ENCODE measurements at regions not wholly inside any gene's neighbourhood (a gene's known extent, or its start where the extent isn't known, plus 50 kb on each side); places are given as distances from the start of the nearest gene placed in this dataset.

DNA sequence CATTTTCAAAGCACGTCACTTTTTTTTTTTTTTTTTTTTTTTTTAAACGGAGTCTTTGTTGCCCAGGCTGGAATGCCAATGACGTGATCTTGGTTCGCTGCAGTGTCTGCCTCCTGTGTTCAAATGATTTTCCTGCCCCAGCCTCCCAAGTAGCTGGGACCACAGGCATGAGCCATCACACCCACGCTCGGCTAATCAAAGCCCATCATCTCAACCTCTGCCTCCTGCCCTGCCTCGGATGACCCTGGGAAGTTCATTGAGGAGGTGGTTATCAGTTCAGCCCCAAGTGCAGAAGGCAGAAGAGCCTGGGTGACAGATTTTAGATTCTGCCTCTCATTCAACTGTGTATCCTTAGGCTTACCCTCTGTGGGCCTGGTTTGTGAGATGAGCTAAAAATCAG lies 484.9 kb upstream of the EEF2KMT start:
- TF ChIP-seq EP300 (IDR thresholded peaks at IDR 0.05; ENCODE audit: borderline replicate concordance): no peak
- TF ChIP-seq FOXM1 (IDR thresholded peaks at IDR 0.05; ENCODE audit: borderline replicate concordance, low read depth): no peak
- no peak for TF ChIP-seq TEAD4 (IDR thresholded peaks at IDR 0.05)
- no peak for TF ChIP-seq ZBTB7A (IDR thresholded peaks at IDR 0.05; ENCODE audit: low read depth)
- no peak for TF ChIP-seq TAF1 (IDR thresholded peaks at IDR 0.05; ENCODE audit: low read depth)
- no peak for TF ChIP-seq NFIC (IDR thresholded peaks at IDR 0.05)
- TF ChIP-seq, protein P1, sequence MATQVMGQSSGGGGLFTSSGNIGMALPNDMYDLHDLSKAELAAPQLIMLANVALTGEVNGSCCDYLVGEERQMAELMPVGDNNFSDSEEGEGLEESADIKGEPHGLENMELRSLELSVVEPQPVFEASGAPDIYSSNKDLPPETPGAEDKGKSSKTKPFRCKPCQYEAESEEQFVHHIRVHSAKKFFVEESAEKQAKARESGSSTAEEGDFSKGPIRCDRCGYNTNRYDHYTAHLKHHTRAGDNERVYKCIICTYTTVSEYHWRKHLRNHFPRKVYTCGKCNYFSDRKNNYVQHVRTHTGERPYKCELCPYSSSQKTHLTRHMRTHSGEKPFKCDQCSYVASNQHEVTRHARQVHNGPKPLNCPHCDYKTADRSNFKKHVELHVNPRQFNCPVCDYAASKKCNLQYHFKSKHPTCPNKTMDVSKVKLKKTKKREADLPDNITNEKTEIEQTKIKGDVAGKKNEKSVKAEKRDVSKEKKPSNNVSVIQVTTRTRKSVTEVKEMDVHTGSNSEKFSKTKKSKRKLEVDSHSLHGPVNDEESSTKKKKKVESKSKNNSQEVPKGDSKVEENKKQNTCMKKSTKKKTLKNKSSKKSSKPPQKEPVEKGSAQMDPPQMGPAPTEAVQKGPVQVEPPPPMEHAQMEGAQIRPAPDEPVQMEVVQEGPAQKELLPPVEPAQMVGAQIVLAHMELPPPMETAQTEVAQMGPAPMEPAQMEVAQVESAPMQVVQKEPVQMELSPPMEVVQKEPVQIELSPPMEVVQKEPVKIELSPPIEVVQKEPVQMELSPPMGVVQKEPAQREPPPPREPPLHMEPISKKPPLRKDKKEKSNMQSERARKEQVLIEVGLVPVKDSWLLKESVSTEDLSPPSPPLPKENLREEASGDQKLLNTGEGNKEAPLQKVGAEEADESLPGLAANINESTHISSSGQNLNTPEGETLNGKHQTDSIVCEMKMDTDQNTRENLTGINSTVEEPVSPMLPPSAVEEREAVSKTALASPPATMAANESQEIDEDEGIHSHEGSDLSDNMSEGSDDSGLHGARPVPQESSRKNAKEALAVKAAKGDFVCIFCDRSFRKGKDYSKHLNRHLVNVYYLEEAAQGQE (IDR thresholded peaks at IDR 0.05; ENCODE audit: low read depth): no peak
- TF ChIP-seq RAD21 (IDR thresholded peaks at IDR 0.05; ENCODE audit: low read depth): no peak
- no peak for TF ChIP-seq YY1 (IDR thresholded peaks at IDR 0.05; ENCODE audit: low read depth)
- TF ChIP-seq CREB1 (IDR thresholded peaks at IDR 0.05; ENCODE audit: low read depth): no peak
- TF ChIP-seq, protein P2, sequence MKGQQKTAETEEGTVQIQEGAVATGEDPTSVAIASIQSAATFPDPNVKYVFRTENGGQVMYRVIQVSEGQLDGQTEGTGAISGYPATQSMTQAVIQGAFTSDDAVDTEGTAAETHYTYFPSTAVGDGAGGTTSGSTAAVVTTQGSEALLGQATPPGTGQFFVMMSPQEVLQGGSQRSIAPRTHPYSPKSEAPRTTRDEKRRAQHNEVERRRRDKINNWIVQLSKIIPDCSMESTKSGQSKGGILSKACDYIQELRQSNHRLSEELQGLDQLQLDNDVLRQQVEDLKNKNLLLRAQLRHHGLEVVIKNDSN (IDR thresholded peaks at IDR 0.05): no peak

DNA sequence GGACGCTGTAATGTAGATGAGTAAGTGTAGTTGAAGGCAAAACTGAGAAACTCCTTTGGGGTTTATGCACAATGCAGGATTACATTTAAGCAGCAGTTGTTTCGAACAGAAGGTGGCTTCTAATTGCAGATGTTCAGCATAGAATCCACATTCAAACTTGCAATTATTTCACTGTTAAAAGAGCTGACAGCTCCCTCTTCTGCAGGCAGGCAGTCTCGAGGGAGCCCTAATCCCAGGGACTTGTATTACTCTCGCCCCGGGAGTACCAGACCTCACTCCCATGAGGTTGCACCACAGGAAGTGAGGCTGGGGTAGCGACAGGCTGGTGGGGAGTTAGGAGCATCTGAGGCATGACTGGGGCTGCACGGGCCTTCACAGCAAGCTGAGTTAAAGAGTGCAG lies 484.3 kb upstream of the EEF2KMT start:
- TF ChIP-seq TCF12 (IDR thresholded peaks at IDR 0.05; ENCODE audit: low read depth): no peak
- TF ChIP-seq, protein P1 (IDR thresholded peaks at IDR 0.05; ENCODE audit: low read depth): no peak
- TF ChIP-seq, protein P2 (IDR thresholded peaks at IDR 0.05): no peak
- no peak for TF ChIP-seq CEBPB (IDR thresholded peaks at IDR 0.05)
- no peak for TF ChIP-seq EGR1 (IDR thresholded peaks at IDR 0.05)
- no peak for TF ChIP-seq TEAD4 (IDR thresholded peaks at IDR 0.05)
- TF ChIP-seq, protein P3, sequence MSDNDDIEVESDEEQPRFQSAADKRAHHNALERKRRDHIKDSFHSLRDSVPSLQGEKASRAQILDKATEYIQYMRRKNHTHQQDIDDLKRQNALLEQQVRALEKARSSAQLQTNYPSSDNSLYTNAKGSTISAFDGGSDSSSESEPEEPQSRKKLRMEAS (IDR thresholded peaks at IDR 0.05): no peak
- TF ChIP-seq YY1 (IDR thresholded peaks at IDR 0.05; ENCODE audit: low read depth): no peak
- TF ChIP-seq ZBTB7A (IDR thresholded peaks at IDR 0.05; ENCODE audit: low read depth): no peak
- TF ChIP-seq RAD21 (IDR thresholded peaks at IDR 0.05; ENCODE audit: low read depth): no peak

DNA sequence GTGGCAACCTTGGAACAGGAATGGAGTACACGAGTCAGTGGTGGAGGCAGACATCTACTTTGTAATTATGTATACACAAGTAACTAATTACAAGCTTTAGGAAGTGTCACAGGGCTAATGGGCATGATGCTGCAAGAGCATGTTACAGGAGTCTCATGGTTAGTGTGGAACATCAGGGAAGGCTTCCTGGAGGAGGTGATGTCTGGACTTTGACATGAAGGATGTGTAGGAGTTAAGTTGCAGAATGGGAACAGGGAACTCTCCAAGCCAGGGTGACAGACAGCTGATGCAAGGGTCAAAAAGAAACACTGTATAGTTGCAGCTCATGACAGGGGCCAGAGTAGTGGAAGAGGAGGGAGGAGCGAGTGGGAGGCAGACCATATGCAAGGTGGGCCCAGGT lies 483.8 kb upstream of the EEF2KMT start:
- no peak for TF ChIP-seq CREB1 (IDR thresholded peaks at IDR 0.05; ENCODE audit: low read depth)
- no peak for TF ChIP-seq NFIC (IDR thresholded peaks at IDR 0.05)
- no peak for TF ChIP-seq EGR1 (IDR thresholded peaks at IDR 0.05)
- no peak for TF ChIP-seq YY1 (IDR thresholded peaks at IDR 0.05; ENCODE audit: low read depth)
- TF ChIP-seq FOXM1 (IDR thresholded peaks at IDR 0.05; ENCODE audit: borderline replicate concordance, low read depth): no peak
- no peak for TF ChIP-seq ZBTB7A (IDR thresholded peaks at IDR 0.05; ENCODE audit: low read depth)
- TF ChIP-seq, protein P2 (IDR thresholded peaks at IDR 0.05): no peak
- no peak for TF ChIP-seq CEBPB (IDR thresholded peaks at IDR 0.05)
- no peak for TF ChIP-seq TEAD4 (IDR thresholded peaks at IDR 0.05)
- no peak for TF ChIP-seq RAD21 (IDR thresholded peaks at IDR 0.05; ENCODE audit: low read depth)
- no peak for TF ChIP-seq TCF12 (IDR thresholded peaks at IDR 0.05; ENCODE audit: low read depth)
- no peak for TF ChIP-seq EP300 (IDR thresholded peaks at IDR 0.05; ENCODE audit: borderline replicate concordance)
- TF ChIP-seq, protein P1 (IDR thresholded peaks at IDR 0.05; ENCODE audit: low read depth): no peak

DNA sequence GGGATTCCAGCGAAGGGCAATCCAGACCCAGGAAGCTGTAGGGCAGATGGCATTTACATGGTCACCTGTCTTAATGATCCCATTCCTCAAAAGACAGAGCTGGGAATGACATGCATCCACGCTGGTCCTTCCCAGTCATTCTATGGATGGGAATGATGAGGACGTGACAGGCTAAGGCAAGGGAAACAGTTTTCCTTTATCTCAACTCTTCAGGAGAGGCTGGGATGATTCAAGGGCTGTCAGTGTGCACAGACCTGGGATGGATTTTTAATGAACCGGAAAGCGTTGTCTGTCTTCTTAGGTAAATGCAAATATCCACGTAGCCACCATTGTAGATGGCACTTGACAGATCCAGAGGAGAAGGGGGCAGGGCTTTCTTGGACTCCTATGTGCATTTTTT lies 483.2 kb upstream of the EEF2KMT start:
- TF ChIP-seq, protein P1 (IDR thresholded peaks at IDR 0.05; ENCODE audit: low read depth): no peak
- TF ChIP-seq, protein P2 (IDR thresholded peaks at IDR 0.05): no peak
- TF ChIP-seq EP300 (IDR thresholded peaks at IDR 0.05; ENCODE audit: borderline replicate concordance) (no peak), FOXM1 (IDR thresholded peaks at IDR 0.05; ENCODE audit: borderline replicate concordance, low read depth) (no peak), RAD21 (IDR thresholded peaks at IDR 0.05; ENCODE audit: low read depth) (no peak), TAF1 (IDR thresholded peaks at IDR 0.05; ENCODE audit: low read depth) (no peak), ZBTB7A (IDR thresholded peaks at IDR 0.05; ENCODE audit: low read depth) (no peak), NFIC (IDR thresholded peaks at IDR 0.05) (no peak)

Data from Ishikawa (cell line).